GM19438 (cell line): ENCODE measurements at regions not wholly inside any gene's neighbourhood (a gene's known extent, or its start where the extent isn't known, plus 50 kb on each side); places are given as distances from the start of the nearest gene placed in this dataset.

Experiments used
- ATAC-seq: cut with Tn5 transposase; IDR thresholded peaks from one replicate; pipeline ENCODE4 v1.9.1; 2021; ENCODE audit warnings: low read depth; ENCODE audit not compliant: unreplicated experiment

- ATAC-seq: no peak
Measured at GRCh38 chr11:80841675-80842074, 1400.8 kb upstream of the TENM4 start.

GRCh38 chr11:80838153-80838552 is 1397.3 kb upstream of the TENM4 start:
- peak; percentile 77 for ATAC-seq

DNA sequence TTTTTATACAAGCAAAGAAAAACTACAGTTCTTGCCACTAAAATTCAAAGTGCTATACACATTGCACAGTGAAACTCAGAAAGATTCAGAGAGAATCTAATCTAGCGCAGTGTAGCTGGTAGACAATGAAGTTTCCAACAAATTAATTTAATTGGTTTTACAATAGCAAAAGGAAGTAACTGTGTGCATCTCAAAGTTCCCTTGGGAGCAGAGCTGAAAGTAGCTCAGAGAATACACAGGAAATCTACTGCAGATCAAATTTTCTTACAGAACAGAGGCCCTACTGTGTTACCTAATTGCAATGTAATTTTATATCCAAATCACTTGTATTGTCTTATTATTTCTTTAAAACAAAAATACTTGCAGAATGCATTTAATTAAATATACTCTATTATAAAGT is 1396.2 kb upstream of the TENM4 start:
- ATAC-seq: no peak

DNA sequence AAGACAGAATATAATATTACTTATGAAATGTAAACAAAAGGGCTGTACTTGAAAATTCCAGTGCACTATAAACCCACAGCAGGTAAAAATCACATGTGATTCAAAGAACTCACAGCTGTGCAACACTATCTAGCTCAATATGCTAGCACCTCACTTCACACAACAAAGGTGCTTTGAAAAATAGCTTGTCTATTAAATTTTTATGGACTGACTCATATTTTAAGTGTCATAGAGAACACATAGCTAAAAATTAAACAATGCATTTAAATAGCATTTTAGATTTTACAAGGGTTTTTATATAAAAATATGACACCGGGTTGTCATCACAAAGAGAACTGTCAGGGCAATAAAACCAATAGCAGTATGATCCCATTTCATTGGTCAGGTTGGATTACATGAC is 1390.5 kb upstream of the TENM4 start:
- ATAC-seq: no peak

GRCh38 chr11:80827781-80828180 is 1387.0 kb upstream of the TENM4 start:
- no peak for ATAC-seq

DNA sequence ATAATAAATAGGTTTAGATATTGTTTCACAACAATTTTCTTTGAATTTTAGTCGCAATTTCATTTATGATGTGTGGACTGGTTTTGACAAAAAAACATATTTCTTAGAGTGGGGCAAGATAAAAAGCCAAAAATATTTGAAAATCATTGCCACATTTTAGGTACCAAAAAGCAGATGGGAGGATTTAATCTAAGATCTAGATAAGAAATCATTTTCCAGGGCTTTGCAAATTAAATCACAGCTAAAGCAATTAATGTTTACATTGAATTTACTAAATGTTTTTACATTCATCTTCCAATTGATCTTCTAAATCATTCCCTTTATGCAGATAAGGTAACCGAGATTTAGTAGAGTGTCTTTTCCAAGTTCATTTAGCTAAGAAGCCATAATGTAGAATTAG is 1386.0 kb upstream of the TENM4 start:
- no peak for ATAC-seq

GRCh38 chr11:80822308-80822707 is 1381.5 kb upstream of the TENM4 start:
- no peak for ATAC-seq

- ATAC-seq: no peak
Measured at GRCh38 chr11:80819271-80819670, 1378.4 kb upstream of the TENM4 start.

DNA sequence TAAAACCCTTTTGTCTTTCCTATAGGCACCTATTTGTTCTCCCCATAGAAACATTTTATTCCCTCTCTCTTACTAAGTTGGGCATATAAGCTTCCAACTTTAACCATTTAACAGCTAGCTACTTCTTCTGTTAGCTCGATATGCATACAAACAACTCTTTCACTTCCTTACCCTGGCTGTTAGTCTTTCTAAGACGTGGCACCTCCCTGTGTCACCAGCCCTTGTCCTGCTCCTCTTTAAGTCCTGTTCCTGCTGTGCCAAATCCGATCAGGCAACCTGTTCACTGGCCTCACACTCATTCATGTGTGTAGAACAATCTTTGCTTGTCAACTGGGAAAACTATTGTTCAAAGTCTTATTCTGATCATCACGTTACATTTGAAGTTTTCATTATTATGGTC is 1376.1 kb upstream of the TENM4 start:
- peak; percentile 45 for ATAC-seq

DNA sequence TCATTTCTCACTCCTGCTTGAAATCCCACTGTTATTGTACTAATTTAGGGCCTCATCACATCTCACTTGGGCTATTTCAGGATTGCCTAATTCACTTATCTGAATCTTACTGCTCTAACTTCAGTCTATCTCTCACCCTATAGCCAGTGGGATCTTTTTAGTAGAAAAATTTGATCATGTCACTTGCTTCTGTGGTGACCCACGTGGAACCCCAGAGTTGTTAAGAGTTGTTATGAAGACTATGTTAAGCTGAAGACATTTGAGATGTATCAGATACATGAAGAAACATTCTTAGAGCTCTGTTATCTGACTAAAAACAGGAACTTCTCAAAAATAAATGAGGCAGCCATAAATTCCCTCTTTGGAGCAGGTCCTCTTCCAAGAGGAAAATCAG is 1375.6 kb upstream of the TENM4 start:
- ATAC-seq: peak; percentile 20

DNA sequence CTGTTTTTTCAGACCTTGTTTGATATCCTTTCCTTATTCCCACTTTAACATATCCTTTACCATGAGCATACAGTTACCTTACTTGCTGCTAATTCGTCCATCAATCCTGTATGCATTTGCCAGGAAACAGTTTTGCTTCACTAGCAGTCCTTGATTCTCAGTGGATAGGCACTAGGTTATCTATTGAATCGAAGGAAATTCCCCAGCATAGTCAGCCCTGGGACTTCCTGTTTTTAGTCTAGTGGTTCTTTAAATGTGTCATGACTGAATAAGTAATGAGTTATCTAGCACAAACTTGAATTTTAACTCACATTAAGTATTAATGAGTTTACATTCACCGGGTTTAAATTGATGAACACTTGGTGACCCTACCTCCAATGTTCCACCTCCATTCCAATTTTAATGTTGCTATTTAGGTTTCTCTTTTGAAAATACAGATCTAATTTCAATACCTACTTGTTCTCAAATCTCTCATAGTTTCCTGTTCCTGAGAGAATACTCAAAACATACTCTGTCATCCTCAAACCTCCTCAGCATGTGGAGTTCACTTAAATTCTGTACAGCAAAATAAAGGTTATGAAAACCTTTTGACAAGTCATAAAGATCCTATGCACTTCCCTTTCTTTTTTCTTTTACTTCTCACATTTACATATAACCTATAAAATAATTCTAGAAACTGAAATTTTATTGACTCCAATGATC is 1375.1 kb upstream of the TENM4 start:
- ATAC-seq: peak; percentile 89

DNA sequence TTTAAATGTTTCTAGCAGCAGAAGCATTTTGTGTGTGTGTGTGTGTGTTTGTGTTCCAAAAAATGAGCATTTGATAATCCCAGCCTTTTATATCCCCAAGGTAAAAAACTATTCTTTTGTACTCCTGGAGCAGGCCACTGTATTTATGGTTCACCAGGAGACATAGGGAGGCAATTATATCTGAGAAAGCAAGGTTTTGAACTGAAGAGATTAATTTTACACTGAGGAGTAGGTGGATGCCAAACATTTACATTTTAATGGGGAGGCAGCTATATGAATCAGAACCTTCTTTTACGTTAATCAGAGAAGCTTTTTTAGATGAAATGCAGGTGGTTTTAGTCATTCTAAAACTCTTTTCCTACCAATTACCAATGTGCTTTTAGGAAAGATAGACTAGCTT is 1374.0 kb upstream of the TENM4 start:
- no peak for ATAC-seq

DNA sequence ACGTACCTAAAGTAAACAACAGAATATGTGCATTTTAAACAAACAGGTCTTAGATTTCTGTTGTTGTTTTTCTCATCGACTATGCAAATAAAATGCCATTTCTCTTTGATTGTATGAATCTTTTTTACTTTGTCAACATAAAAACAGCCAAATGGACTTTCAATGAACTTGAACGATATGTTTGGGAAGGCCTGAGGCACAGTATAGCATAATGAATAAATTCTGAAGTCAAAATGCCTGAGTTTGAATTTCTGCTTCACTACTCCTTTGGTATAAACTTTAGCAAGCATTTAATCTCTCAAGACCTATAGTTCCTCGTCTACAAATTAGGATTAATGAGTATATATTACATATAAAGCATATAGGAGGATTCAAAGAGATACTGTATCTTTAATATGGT is 1369.9 kb upstream of the TENM4 start:
- no peak for ATAC-seq

DNA sequence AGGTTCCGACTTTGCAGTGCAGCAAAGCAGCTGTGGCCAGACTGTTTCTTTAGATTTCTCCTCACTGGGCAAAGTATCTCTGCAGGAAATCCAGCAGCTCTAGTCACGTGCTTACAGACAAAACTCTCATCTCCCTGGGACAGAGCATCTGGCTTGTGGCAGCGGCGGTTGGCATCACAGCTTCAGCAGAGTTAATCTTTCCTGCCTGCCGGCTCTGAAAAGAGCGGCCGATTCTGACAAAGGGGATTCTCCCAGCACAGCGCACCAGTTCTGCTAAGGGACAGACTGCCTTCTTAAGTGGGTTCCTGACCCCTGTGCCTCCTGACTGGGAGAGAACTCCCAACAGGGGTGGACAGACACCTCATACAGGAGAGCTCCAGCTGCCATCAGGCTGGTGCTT is 1357.3 kb upstream of the TENM4 start:
- no peak for ATAC-seq

DNA sequence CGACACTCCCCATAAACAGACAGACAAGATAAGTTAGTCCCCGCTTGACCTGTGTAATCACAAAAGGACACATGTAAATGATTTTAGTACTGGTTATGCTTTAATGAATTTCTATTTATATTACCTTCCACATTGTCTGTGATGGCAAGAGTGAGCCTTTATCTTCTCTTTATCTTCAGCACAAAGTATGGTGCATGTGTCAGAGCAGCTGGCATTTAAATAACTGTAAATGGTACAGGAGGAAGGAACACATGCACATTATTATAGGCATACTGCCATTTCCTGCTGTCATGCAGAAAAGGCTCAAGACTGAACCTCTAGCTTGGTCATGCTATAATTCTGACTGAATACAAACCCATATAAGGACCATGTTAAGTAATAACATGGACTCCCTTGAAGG is 1342.7 kb upstream of the TENM4 start:
- ATAC-seq: no peak

GRCh38 chr11:80782135-80782885 is 1341.5 kb upstream of the TENM4 start:
- no peak for ATAC-seq

DNA sequence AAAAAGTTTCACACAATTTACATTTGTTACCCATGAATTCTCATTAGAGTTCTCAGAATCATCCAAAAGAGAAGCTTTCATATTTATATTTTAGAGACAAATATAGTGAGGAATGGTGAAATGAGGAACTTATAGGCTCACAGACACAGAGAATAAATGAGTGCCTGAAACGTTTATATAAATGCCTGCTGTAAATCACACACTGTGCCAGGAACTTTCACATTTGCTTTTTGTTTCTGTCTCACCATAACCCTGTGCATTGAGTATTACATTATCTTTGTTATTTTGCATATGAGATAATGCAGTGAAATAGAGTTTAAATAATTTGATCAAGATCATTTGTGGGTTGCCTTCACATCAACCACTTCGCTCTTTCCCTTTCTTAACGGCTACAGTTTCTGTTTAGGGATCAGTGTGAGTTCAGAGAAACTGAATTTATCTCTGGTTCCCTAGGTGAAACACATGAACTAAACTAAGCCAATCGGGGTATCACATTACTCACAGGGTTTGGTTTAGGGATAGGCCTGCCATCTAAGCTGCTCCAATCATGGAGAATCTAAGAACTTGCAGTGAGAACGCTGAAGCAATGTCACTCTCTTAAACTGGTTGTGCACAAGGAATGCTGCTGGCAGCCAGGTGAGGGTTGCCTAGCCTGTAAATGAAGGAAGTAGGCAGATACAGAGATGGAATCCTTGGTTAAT is 1339.2 kb upstream of the TENM4 start:
- ATAC-seq: no peak

DNA sequence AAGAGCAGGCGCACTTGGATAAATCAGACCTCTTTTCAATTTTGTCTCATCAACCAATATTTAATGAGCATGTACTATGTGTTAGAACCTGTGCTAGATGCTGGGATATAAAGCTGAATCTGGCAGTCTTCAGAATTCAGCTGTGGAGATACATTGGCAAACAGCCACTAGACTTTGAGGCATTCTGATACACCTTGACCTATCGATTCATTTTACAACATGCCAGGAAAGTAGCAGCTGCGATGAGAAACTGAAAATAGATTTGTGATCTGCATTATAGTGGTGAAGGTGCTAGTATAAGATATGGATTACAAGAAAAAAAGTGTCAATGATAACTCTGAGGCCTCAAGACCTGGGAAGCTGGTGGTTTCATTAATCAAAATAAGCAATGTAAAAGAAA is 1338.1 kb upstream of the TENM4 start:
- ATAC-seq: no peak

DNA sequence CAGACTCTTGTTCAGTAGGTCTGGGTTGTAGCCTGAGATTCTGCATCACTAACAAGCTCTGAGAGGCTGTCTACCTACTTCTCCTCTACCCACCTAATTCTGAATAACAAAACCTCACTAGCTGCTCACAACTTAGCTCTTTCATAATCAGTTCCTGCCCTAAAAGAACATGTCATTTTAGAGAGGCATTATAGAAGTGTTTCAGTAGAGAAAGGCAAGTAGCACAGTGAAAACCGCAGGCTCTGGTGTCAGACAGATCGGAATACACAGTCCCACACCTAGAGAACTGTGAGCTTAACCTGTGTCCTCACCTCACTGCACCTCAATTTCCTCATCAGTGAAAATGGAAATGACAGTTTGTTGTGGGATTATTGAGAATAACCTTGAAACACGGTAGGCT is 1337.6 kb upstream of the TENM4 start:
- ATAC-seq: no peak

GRCh38 chr11:80773919-80774318 is 1333.1 kb upstream of the TENM4 start:
- no peak for ATAC-seq

- ATAC-seq: no peak
Measured at GRCh38 chr11:80771017-80771416, 1330.2 kb upstream of the TENM4 start.

DNA sequence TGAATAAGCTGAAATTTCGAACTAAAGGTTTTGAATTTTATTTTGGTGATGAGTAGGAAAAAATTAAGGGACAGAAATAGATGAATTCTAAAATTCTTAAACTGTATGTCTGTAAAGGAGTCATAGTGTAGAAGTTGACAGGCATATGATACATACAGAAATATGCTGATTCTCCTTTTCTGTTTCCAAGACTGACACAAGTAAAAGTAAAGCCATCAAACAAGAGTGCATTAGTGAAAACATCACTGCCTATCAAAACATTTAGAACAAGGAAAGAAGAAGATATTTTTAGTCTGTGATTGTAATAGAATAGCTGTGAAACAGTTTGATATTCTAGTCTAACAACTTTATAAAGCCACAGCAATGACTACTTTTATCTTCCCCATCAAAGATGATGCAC is 1318.0 kb upstream of the TENM4 start:
- no peak for ATAC-seq
